MM.1S (cell line): ENCODE measurements at regions not wholly inside any gene's neighbourhood (a gene's known extent, or its start where the extent isn't known, plus 50 kb on each side); places are given as distances from the start of the nearest gene placed in this dataset.

Experiments used
- DNase-seq: peaks from one replicate; pipeline ENCODE4 v3.0.0-alpha.2; 2015
- H2AFZ ChIP-seq: fragments of 300-600 bp; sonication (generic); 2 replicates; pipeline ENCODE4 v1.6.0; 2016; ENCODE audit warnings: antibody characterized with exemption, low read length
- H3F3A ChIP-seq: fragments of 300-600 bp; sonication (generic); 2 replicates; pipeline ENCODE4 v1.6.1; 2016; ENCODE audit warnings: mild to moderate bottlenecking, antibody characterized with exemption, low read length, moderate library complexity, mixed read lengths; ENCODE audit not compliant: insufficient read depth
- H3K27ac ChIP-seq: fragments of 300-600 bp; sonication (generic); 2 replicates; pipeline ENCODE4 v1.5.1; 2016; ENCODE audit warnings: mild to moderate bottlenecking, low read length
- H3K27me3 ChIP-seq: fragments of 300-600 bp; sonication (generic); replicated peaks from 2 replicates; pipeline ENCODE4 v1.6.0; 2016; ENCODE audit warnings: low read length; ENCODE audit not compliant: insufficient read depth
- H3K36me3 ChIP-seq: fragments of 300-600 bp; sonication (generic); replicated peaks from 2 replicates; pipeline ENCODE4 v1.6.1; 2016; ENCODE audit warnings: mild to moderate bottlenecking, low read length, mixed read lengths; ENCODE audit not compliant: insufficient read depth
- H3K4me1 ChIP-seq: fragments of 300-600 bp; sonication (generic); 2 replicates; pipeline ENCODE4 v1.6.1; 2016; ENCODE audit warnings: low read length, mixed read lengths
- H3K4me2 ChIP-seq: fragments of 300-600 bp; sonication (generic); 2 replicates; pipeline ENCODE4 v1.6.0; 2016; ENCODE audit warnings: low read depth, low read length
- H3K4me3 ChIP-seq: fragments of 300-600 bp; sonication (generic); 2 replicates; pipeline ENCODE4 v1.5.1; 2016; ENCODE audit warnings: low read length, mixed read lengths
- H3K79me2 ChIP-seq: fragments of 300-600 bp; sonication (generic); 2 replicates; pipeline ENCODE4 v1.6.1; 2016; ENCODE audit warnings: mixed run types, low read length, mixed read lengths
- H3K9ac ChIP-seq: fragments of 300-600 bp; sonication (generic); 2 replicates; pipeline ENCODE4 v1.6.1; 2016; ENCODE audit warnings: low read length, mixed read lengths
- H3K9me2 ChIP-seq: fragments of 300-600 bp; sonication (generic); replicated peaks from 2 replicates; pipeline ENCODE4 v1.6.1; 2016; ENCODE audit warnings: mild to moderate bottlenecking, low read length, mixed read lengths; ENCODE audit not compliant: insufficient read depth
- H3K9me3 ChIP-seq: fragments of 300-600 bp; sonication (generic); replicated peaks from 2 replicates; pipeline ENCODE4 v1.6.1; 2016; ENCODE audit warnings: mild to moderate bottlenecking, low read length, mixed read lengths; ENCODE audit not compliant: insufficient read depth
- H4K20me1 ChIP-seq: fragments of 300-600 bp; sonication (generic); 2 replicates; pipeline ENCODE4 v1.6.1; 2016; ENCODE audit warnings: mild to moderate bottlenecking, low read length, moderate library complexity, mixed read lengths; ENCODE audit not compliant: insufficient read depth
- CTCF ChIP-seq: fragments of 300-600 bp; sonication (generic); IDR thresholded peaks from 2 replicates; pipeline ENCODE4 v1.5.1; 2016; ENCODE audit warnings: antibody characterized with exemption, low read length, mixed read lengths
- EZH2 ChIP-seq: fragments of 300-600 bp; sonication (generic); optimal IDR thresholded peaks from 2 replicates; pipeline ENCODE3; 2017; ENCODE audit warnings: low read depth, mild to moderate bottlenecking, antibody characterized with exemption, low read length, mixed read lengths
- EZH2phosphoT487 ChIP-seq: fragments of 300-600 bp; sonication (generic); IDR thresholded peaks from 2 replicates; pipeline ENCODE4 v1.6.1; 2018; ENCODE audit warnings: antibody characterized with exemption, low read length

- Histone ChIP-seq H3K4me2 (no peak overlapping the region), H3K36me3 (no peaks in the 10 kb centered on the region), H3K9ac (no peak overlapping the region), H3K27ac (no peak overlapping the region), H3K9me3 (no peaks in the 10 kb centered on the region), H4K20me1 (no peaks in the 10 kb centered on the region), H3K79me2 (no peaks in the 10 kb centered on the region), H3K4me1 (no peaks in the 10 kb centered on the region), H3K9me2 (no peaks in the 10 kb centered on the region), H3K27me3 (no peaks in the 10 kb centered on the region), H2AFZ (no peak overlapping the region), H3F3A (no peaks in the 10 kb centered on the region), H3K4me3 (no peak overlapping the region)
- DNase-seq: no peak
- TF ChIP-seq EZH2 (no peak), CTCF (no peak), EZH2phosphoT487 (no peak)
These were observed 404.9 kb downstream of the PCDH7 start for GRCh38 chr4:31125061-31125460.

- H3F3A ChIP-seq: no peaks in the 10 kb centered on the region
- no peak overlapping the region for H3K4me3 ChIP-seq
- H3K4me1 ChIP-seq: no peaks in the 10 kb centered on the region
- H3K27me3 ChIP-seq: no peaks in the 10 kb centered on the region
- TF ChIP-seq EZH2phosphoT487 (no peak), CTCF (no peak), EZH2 (no peak)
- no peaks in the 10 kb centered on the region for H4K20me1 ChIP-seq
- H3K27ac ChIP-seq: no peak overlapping the region
- H2AFZ ChIP-seq: no peak overlapping the region
- H3K9me2 ChIP-seq: no peaks in the 10 kb centered on the region
- no peak overlapping the region for H3K4me2 ChIP-seq
- H3K9me3 ChIP-seq: no peaks in the 10 kb centered on the region
- no peak for DNase-seq
- H3K79me2 ChIP-seq: no peaks in the 10 kb centered on the region
- no peaks in the 10 kb centered on the region for H3K36me3 ChIP-seq
- no peak overlapping the region for H3K9ac ChIP-seq
These were observed 405.3 kb downstream of the PCDH7 start for GRCh38 chr4:31125496-31125895.

- Histone ChIP-seq H3F3A (no peaks in the 10 kb centered on the region), H3K36me3 (no peaks in the 10 kb centered on the region), H3K9me3 (no peaks in the 10 kb centered on the region), H3K9ac (no peak overlapping the region), H3K4me1 (no peaks in the 10 kb centered on the region), H3K9me2 (no peaks in the 10 kb centered on the region), H3K27me3 (no peaks in the 10 kb centered on the region), H3K27ac (no peak overlapping the region), H3K79me2 (no peaks in the 10 kb centered on the region), H3K4me2 (no peak overlapping the region), H3K4me3 (no peak overlapping the region), H4K20me1 (no peaks in the 10 kb centered on the region), H2AFZ (no peak overlapping the region)
- DNase-seq: no peak
- TF ChIP-seq EZH2 (no peak), CTCF (no peak), EZH2phosphoT487 (no peak)
These were observed 406.8 kb downstream of the PCDH7 start for GRCh38 chr4:31126881-31127398.
